NOMO-1 treated with dmso at 0.1 percent for 144 hours (cell line): ENCODE measurements at regions not wholly inside any gene's neighbourhood (a gene's known extent, or its start where the extent isn't known, plus 50 kb on each side); places are given as distances from the start of the nearest gene placed in this dataset.

Source experiments
- DNase-seq: peaks from one replicate; lab custom pipeline; 2025; ENCODE audit not compliant: unreplicated experiment; lab: John Stamatoyannopoulos, UW

GRCh38 chr2:45153121-45153520, 143.9 kb upstream of the SIX2 start:
- no peak for DNase-seq

GRCh38 chr2:45152691-45153090, 143.4 kb upstream of the SIX2 start:
- DNase-seq, result no peak

GRCh38 chr2:45145073-45145899, 136.0 kb upstream of the SIX2 start:
- DNase-seq, result no peak

- no peak for DNase-seq
Observed at GRCh38 chr2:45141883-45142866, 132.9 kb upstream of the SIX2 start.

- DNase-seq, result no peak
Observed at GRCh38 chr2:45140675-45141074, 131.4 kb upstream of the SIX2 start.

- no peak for DNase-seq
Observed at GRCh38 chr2:45138904-45139303, 129.7 kb upstream of the SIX2 start.

- no peak for DNase-seq
Observed at GRCh38 chr2:45137966-45138695, 128.9 kb upstream of the SIX2 start.

GRCh38 chr2:45134726-45135125, 125.5 kb upstream of the SIX2 start:
- peak; percentile 95 for DNase-seq

- peak; percentile 35 for DNase-seq
Observed at GRCh38 chr2:45134014-45134413, 124.8 kb upstream of the SIX2 start.

- DNase-seq, result no peak
Observed at GRCh38 chr2:45132551-45132950, 123.3 kb upstream of the SIX2 start.

GRCh38 chr2:45131587-45131986, 122.3 kb upstream of the SIX2 start:
- DNase-seq, result no peak

- DNase-seq, result peak; percentile 52
Observed at GRCh38 chr2:45130736-45131135, 121.5 kb upstream of the SIX2 start.

- DNase-seq, result no peak
Observed at GRCh38 chr2:45128580-45128997, 119.3 kb upstream of the SIX2 start.

GRCh38 chr2:45127891-45128290, 118.6 kb upstream of the SIX2 start:
- DNase-seq, result no peak

GRCh38 chr2:45127321-45127720, 118.1 kb upstream of the SIX2 start:
- no peak for DNase-seq

GRCh38 chr2:45125232-45125631, 116.0 kb upstream of the SIX2 start:
- no peak for DNase-seq

GRCh38 chr2:45124456-45124855, 115.2 kb upstream of the SIX2 start:
- DNase-seq, result no peak

- DNase-seq, result no peak
Observed at GRCh38 chr2:45123521-45124191, 114.4 kb upstream of the SIX2 start.

- DNase-seq, result no peak
Observed at GRCh38 chr2:45123065-45123464, 113.8 kb upstream of the SIX2 start.

- no peak for DNase-seq
Observed at GRCh38 chr2:45121236-45121927, 112.1 kb upstream of the SIX2 start.
